MV-4-11 (cell line): ENCODE measurements at regions not wholly inside any gene's neighbourhood (a gene's known extent, or its start where the extent isn't known, plus 50 kb on each side); places are given as distances from the start of the nearest gene placed in this dataset.

Experiments
- DNase-seq: peaks from one replicate; lab custom pipeline; 2025; lab: John Stamatoyannopoulos, UW

GRCh38 chr4:136540747-136541146, 991.5 kb downstream of the PCDH18 start:
- DNase-seq: no peak

- DNase-seq: no peak
These were observed 1004.2 kb downstream of the PCDH18 start for GRCh38 chr4:136528131-136528530.

DNA sequence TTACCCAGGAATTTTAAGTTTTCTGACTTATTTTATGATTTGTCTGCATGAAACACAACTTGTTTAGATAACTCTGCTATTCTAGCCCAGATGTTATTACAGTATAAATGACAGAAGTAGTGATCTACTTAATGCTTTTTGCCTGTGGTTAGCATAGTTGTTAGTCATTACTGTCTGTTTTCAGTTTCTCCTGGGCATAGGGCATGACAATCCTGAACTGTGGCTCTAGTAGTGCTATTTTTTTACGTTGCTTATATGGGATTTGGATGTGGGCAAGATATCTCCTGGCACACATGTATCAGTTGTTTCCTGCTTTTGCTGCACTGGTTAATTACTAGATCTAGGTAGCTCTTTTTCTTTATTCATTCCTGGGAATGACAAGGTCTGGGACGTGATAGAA, 1005.8 kb downstream of the PCDH18 start:
- no peak for DNase-seq

- no peak for DNase-seq
These were observed 1008.3 kb downstream of the PCDH18 start for GRCh38 chr4:136524039-136524438.

DNA sequence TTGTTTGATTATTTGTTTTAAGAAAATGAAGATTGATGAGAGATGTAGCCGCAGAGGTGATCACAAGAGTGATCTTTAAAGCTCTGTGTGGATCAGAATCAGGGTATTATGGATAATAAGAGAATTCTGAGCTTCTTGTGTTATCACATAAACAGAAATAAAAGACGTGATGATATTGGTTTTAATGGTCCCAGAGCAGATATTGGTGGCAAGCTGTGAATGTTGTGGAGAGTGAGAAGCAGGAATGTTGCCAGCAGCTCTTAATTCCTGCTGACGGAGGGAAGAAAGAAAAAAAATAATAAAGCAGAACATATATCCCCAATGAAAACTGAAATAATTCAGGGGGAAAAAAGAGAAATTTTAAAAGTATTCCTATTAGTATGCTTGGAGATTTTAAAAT, 1015.9 kb downstream of the PCDH18 start:
- DNase-seq: no peak

DNA sequence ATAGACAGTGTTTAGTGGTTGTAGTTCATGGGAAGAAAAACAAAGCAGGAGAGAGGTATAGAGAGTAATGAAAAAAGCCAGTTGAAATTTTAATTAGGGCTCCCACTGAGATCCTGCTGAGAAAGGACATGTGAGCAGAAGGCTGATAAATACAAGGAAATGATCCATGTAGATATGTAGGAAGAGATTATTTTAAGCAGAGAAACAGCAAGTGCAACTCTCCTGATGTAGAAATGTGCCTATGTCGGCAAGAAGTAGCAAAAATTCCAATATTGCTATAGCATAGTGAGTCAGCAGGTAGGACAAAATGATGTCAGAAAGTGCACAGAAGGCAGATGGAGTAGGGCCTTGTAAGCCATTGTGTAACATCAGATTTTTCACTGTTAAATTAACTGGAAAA, 1027.3 kb downstream of the PCDH18 start:
- DNase-seq: no peak

DNA sequence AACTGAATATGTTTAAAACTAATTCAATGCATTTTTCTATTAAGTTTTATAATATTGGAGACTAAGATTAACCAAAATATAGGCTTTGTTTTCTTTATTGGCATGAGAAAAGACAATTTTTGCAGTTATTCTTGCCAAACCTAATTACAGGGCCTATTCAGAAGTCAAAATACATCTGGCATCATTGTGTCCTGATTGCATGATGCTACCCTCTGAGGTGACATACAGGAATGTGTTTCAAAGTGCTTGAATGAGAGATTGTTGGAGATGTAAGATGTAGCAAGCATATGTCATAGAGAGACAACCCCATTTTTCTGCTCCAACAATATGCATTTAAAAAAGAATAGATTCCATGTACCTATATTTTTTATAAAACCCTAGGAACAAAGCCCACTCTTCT, 1036.4 kb downstream of the PCDH18 start:
- DNase-seq: no peak

GRCh38 chr4:136495076-136495475, 1037.2 kb downstream of the PCDH18 start:
- no peak for DNase-seq

DNA sequence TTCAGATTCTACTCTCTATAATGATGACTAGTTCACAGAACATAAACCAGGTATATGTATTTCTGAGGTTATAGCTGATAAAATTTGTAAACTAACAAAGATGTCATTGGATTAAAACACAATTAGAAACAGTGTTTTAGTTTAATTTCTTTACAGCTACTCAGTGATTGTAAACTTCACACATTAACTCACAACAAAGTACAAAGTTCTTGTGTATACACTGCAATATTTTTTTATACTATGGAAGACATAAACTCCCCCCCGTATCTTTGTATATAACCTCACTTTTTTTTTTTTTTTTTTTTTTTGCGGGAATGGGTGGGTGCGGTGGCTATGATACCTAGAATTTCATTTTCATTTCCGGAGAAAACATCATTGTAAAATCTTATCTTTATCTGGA, 1043.2 kb downstream of the PCDH18 start:
- no peak for DNase-seq

- no peak for DNase-seq
These were observed 1047.3 kb downstream of the PCDH18 start for GRCh38 chr4:136484996-136485395.

- no peak for DNase-seq
These were observed 1055.5 kb downstream of the PCDH18 start for GRCh38 chr4:136476753-136477152.

- no peak for DNase-seq
These were observed 1061.2 kb downstream of the PCDH18 start for GRCh38 chr4:136471051-136471450.

- no peak for DNase-seq
These were observed 1066.6 kb downstream of the PCDH18 start for GRCh38 chr4:136465691-136466090.

DNA sequence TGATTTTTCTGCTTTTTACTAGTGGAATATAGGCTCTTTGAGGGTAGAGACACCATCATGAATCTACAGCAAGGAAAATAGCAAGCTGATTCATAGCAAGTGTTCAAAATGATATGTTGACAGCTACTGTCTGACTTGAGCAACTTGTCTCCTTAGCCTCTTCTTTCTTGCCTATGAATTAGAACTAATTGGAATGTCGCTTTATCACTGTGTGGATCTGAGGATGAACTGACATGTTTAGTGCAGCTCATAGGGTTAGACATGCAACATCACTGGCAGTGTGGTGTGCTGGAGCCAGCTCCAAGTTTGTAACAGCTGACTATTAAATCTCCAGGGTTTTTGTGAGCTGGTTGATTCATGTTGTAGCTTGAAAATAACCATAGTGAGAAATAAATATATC, 1068.4 kb downstream of the PCDH18 start:
- no peak for DNase-seq

DNA sequence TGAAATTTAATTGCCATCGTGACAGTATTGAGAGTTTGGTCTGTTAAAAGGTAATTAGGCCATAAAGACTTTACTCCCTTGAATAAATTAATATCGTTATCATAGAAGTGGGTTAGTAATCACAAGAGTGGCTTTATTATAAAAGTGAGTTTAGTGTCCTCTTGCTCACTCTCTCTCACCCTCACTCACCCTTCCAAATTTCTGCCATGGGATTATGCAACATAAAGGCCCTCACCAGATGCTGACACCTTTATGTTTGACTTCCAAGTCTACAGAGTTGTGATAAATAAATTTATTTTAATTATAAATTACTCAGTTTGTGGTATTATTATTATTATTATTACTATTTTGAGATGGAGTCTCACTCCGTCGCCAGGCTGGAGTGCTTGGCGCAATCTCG, 1070.8 kb downstream of the PCDH18 start:
- no peak for DNase-seq

GRCh38 chr4:136458326-136458725, 1074.0 kb downstream of the PCDH18 start:
- no peak for DNase-seq

- no peak for DNase-seq
These were observed 1074.7 kb downstream of the PCDH18 start for GRCh38 chr4:136457577-136457976.

DNA sequence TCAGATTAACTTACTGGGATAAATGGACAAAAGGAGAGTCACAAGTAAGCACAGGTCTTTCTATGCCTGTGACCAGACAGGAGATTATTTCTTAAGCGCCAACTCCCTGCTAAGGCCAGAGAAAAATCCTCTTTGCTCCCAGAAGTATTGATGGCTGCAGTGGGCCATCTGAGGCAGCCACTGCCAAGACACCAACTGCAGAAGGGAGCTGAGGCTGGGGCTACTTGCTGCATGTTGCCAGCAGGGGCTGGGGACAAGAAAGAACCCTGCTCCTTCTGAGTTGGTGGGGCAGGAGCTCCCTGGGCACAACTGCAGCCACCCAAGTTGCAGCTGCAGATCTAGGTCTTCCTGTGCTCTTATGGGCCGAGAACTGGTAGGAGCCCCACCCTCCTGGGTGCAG, 1075.3 kb downstream of the PCDH18 start:
- DNase-seq: no peak

- no peak for DNase-seq
These were observed 1089.3 kb downstream of the PCDH18 start for GRCh38 chr4:136443006-136443405.

GRCh38 chr4:136442447-136442846, 1089.8 kb downstream of the PCDH18 start:
- DNase-seq: no peak

DNA sequence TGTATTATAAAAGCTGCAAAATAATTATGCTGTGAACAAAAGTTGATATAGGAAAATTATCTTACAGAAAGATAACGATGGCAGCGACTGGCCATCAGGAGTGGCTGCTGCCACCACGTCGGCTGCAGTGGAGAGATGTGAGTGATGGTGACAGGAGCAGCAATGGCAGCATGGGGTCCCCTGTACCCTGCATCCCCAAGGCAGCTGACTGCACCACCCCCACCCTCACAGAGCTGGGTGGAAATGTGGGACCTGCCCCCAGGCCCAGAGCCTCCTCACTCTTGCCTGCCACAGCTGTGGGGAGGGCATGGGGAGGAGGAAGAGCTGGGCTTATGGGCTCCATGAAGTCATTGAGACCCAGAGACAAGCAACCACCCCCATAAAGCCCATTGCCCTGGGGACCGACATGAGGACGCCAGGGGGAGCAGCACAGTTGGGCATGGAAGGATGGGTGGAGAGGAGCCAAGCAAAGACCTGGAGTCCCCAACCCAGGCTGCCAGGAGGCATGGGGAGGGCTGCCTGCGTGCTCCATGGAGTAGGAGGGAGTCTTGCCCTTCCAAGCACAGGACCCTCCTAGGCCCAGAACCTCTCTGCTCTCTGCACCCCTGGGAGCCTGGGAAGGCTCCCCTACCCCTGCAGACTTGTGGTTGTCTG, 1090.5 kb downstream of the PCDH18 start:
- no peak for DNase-seq

- DNase-seq: no peak
These were observed 1093.6 kb downstream of the PCDH18 start for GRCh38 chr4:136438645-136439044.

GRCh38 chr4:136424052-136424451, 1108.2 kb downstream of the PCDH18 start:
- no peak for DNase-seq

DNA sequence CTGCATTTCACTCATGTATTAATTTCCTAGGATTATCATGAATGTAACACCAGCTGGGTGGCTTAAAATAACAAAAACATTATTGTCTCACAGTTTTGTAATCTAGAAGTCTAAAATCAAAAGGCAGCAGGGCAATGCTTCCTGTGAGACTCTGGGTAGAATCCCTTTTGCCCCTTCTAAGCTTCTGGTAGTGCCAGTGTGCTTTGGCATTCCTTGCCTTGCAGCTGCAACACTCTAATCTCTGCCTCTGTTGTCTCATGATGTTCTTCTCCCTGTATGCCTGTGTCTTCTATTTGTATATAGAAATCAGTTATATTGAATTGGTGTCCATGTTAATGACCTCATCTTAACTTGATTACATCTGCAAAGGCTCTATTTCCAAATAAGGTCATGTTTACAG, 1117.3 kb downstream of the PCDH18 start:
- no peak for DNase-seq

- no peak for DNase-seq
These were observed 1119.6 kb downstream of the PCDH18 start for GRCh38 chr4:136412708-136413107.
